ENCODE measurements at regions not wholly inside any gene's neighbourhood (a gene's known extent, or its start where the extent isn't known, plus 50 kb on each side); places are given as distances from the start of the nearest gene placed in this dataset.

DNA sequence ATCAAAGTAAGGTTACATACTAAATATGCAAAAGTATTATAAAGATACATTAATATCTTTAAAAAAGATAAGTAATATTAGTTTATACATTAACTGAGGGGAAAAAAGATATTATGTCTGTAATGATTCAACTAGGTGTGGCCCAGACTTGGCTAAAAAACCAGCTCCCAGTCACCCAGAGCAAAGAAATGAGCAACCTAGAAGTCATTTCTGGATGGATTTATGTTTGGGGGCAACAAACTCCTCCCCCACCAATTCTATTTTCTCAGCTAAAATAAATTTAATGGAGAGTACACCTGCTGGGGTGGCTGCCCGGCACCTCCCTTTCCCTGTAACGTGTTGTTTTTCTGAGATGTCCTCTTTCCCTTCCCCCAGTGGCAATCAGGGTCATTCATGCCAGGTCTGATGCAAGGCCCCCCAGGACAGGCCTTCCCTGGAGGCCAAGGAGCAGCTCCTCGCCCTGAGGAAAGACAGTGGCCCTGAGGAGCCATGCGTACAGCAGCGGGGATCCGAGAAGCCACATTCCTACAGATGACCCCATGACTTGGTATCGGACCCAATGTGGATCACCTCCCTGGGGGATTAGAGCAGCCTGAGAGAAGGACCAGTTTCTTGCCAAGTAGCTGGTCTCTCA lies 78.6 kb upstream of the DOCK9 start:
- TF ChIP-seq CTCF (IDR thresholded peaks at IDR 0.05) (no peak), POLR2A (IDR thresholded peaks at IDR 0.05) (no peak)

Data from suprapubic skin (tissue), 3 donors.